Common myeloid progenitor, CD34-positive (primary cell): ENCODE measurements at regions not wholly inside any gene's neighbourhood (a gene's known extent, or its start where the extent isn't known, plus 50 kb on each side); places are given as distances from the start of the nearest gene placed in this dataset.

ENCODE experiments used
- CTCF ChIA-PET: fragments of 350-600 bp; sonication (Branson Sonifier 250); formaldehyde crosslinking; loops from one replicate; lab custom pipeline; 2021; ENCODE audit warnings: antibody characterized with exemption; lab: Charles Lee
- POLR2A ChIA-PET: fragments of 350-600 bp; sonication (Branson Sonifier 250); formaldehyde crosslinking; loops from one replicate; lab custom pipeline; 2021; ENCODE audit warnings: antibody characterized with exemption; lab: Charles Lee
- DNase-seq, 3 donors: peaks; one replicate each; pipeline versions ENCODE4 v3.0.0 to v3.0.0-alpha.2; 2013
- H3K27ac ChIP-seq, 2 experiments: 1 replicate in 1 of 2; 2 replicates in 1 of 2; pipeline ENCODE4 v1.7.0; 2013; ENCODE audit warnings: inconsistent platforms in 2 of 2, low read length in 2 of 2, mild to moderate bottlenecking in 2 of 2, low read depth in 1 of 2, moderate library complexity in 1 of 2; ENCODE audit not compliant: severe bottlenecking in 2 of 2, insufficient read depth in 1 of 2, poor library complexity in 1 of 2
- H3K27me3 ChIP-seq, 5 experiments: replicated peaks in 2 of 5; 1 replicate in 3 of 5; 2 replicates in 2 of 5; pipeline versions ENCODE4 v1.6.1 to v1.7.0; 2013; ENCODE audit warnings: low read length in 4 of 5, mild to moderate bottlenecking in 2 of 5, moderate library complexity in 2 of 5, inconsistent platforms in 1 of 5; ENCODE audit not compliant: insufficient read depth in 5 of 5, control insufficient read depth in 4 of 5
- H3K36me3 ChIP-seq, 4 experiments: 1 replicate in 2 of 4; 2 replicates in 2 of 4; pipeline versions ENCODE4 v1.6.1 to v1.7.0; 2013; ENCODE audit warnings: low read length in 3 of 4, control low read depth in 1 of 4, mild to moderate bottlenecking in 1 of 4; ENCODE audit not compliant: control insufficient read depth in 4 of 4, insufficient read depth in 4 of 4
- H3K4me1 ChIP-seq, 4 experiments: 1 replicate in 3 of 4; 2 replicates in 1 of 4; pipeline versions ENCODE4 v1.6.1 to v1.7.1; 2013; ENCODE audit warnings: low read length in 3 of 4, mild to moderate bottlenecking in 3 of 4, control low read depth in 1 of 4, inconsistent platforms in 1 of 4, moderate library complexity in 1 of 4; ENCODE audit not compliant: control insufficient read depth in 4 of 4, insufficient read depth in 4 of 4; ENCODE audit errors: control extremely low read depth in 1 of 4
- H3K4me3 ChIP-seq, 7 experiments: 1 replicate in 4 of 7; 2 replicates in 3 of 7; pipeline versions ENCODE4 v1.5.1 to v1.7.0; 2013; ENCODE audit warnings: mild to moderate bottlenecking in 7 of 7, low read length in 6 of 7, moderate library complexity in 6 of 7, inconsistent platforms in 2 of 7, low read depth in 2 of 7, control low read depth in 1 of 7; ENCODE audit not compliant: insufficient read depth in 4 of 7, control insufficient read depth in 1 of 7; ENCODE audit errors: extremely low read depth in 1 of 7
- H3K9me3 ChIP-seq, 5 experiments: 1 replicate in 4 of 5; 2 replicates in 1 of 5; pipeline versions ENCODE4 v1.6.1 to v1.7.1; 2013; ENCODE audit warnings: low read length in 4 of 5, mild to moderate bottlenecking in 2 of 5, inconsistent platforms in 1 of 5, low read depth in 1 of 5, moderate library complexity in 1 of 5; ENCODE audit not compliant: control insufficient read depth in 4 of 5, insufficient read depth in 2 of 5; ENCODE audit errors: control extremely low read depth in 1 of 5
- WGBS: methylation state at CpG from one replicate; pipeline ENCODE4 v1.1.5; 2013; ENCODE audit not compliant: insufficient coverage; 5-methylcytosine and 5-hydroxymethylcytosine counted together

DNA sequence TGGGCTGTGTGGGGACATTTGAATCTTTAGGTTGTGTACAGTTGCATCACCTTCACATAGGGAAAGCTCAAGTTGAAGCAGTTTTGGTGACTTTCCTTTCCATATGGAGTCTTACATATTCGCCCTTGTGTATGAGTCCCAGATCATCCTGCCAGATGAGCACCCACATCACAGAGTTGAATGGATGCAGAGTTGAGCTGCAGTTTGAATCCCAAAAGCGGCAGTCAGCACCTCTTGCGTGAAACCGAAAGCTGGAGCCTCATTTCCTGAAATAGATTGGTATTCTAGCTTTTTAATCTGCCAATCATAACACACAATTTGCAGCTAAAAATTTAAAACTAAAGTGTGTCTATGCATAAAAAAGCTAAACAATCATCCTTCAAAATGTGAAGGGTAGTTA is 162.9 kb upstream of the DIPK2B start:
- POLR2A ChIA-PET = no interaction called here
- Histone ChIP-seq H3K9me3 (peaks cover 0 to 9% (median 0%) of the 10 kb centered on the region in 5 experiments), H3K36me3 (no peaks in the 10 kb centered on the region), H3K4me3 (no peak overlapping the region), H3K27me3 (no peaks in the 10 kb centered on the region), H3K4me1 (no peaks in the 10 kb centered on the region), H3K27ac (no peak overlapping the region)
- CTCF ChIA-PET = no interaction called here
- no peak for DNase-seq
- WGBS = 57% methylated on average over 1 of the region's 4 CpGs

DNA sequence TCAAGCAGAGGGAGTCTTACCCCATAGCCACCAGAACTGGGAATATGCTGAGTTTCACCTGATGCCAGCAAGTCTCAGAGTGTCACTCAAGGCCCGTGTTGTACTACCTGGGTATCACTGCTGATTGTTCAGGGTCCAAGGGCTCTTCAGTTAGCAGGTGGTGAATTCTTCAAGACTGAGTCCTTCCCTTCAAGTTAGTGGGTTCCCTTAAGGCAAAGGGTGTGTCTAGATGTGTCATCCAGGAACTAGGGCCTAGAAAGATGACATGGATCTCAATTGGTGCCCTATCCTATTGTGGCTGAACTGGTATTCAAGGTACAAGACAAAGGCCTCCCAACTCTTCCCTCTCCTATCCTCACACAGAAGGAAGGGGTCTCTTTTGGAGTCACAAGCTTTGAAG is 159.9 kb upstream of the DIPK2B start:
- POLR2A ChIA-PET = no interaction called here
- Histone ChIP-seq H3K27me3 (no peaks in the 10 kb centered on the region), H3K9me3 (peaks cover 0 to 7% (median 2%) of the 10 kb centered on the region in 5 experiments), H3K4me3 (no peak overlapping the region), H3K4me1 (no peaks in the 10 kb centered on the region), H3K27ac (no peak overlapping the region), H3K36me3 (no peaks in the 10 kb centered on the region)
- WGBS = 90% methylated on average over 1 of the region's 1 CpG
- no peak for DNase-seq
- CTCF ChIA-PET = no interaction called here

GRCh38 chrX:45358392-45358791 is 157.7 kb upstream of the DIPK2B start:
- POLR2A ChIA-PET = no interaction called here
- Histone ChIP-seq H3K9me3 (peaks cover 0 to 2% (median 0%) of the 10 kb centered on the region in 5 experiments), H3K27ac (no peak overlapping the region), H3K36me3 (no peaks in the 10 kb centered on the region), H3K4me3 (no peak overlapping the region), H3K4me1 (no peaks in the 10 kb centered on the region), H3K27me3 (no peaks in the 10 kb centered on the region)
- no peak for DNase-seq
- CTCF ChIA-PET = no interaction called here
- no CpG with 5 or more reads among the region's 1 CpG for WGBS

GRCh38 chrX:45353456-45353855 is 152.8 kb upstream of the DIPK2B start:
- no peak overlapping the region for H3K27ac ChIP-seq
- POLR2A ChIA-PET = no interaction called here
- no peak overlapping the region for H3K4me3 ChIP-seq
- H3K27me3 ChIP-seq = no peaks in the 10 kb centered on the region
- no peaks in the 10 kb centered on the region for H3K36me3 ChIP-seq
- WGBS = 79% methylated on average over 3 of the region's 3 CpGs
- CTCF ChIA-PET = no interaction called here
- DNase-seq = no peak
- H3K9me3 ChIP-seq = peaks cover 0 to 4% (median 0%) of the 10 kb centered on the region in 5 experiments
- H3K4me1 ChIP-seq = no peaks in the 10 kb centered on the region

GRCh38 chrX:45352611-45353010 is 151.9 kb upstream of the DIPK2B start:
- POLR2A ChIA-PET = no interaction called here
- WGBS = 76% methylated on average over 2 of the region's 2 CpGs

GRCh38 chrX:45351478-45351877 is 150.8 kb upstream of the DIPK2B start:
- Histone ChIP-seq H3K27ac (no peak overlapping the region), H3K27me3 (peaks cover 0 to 3% (median 0%) of the 10 kb centered on the region in 5 experiments), H3K36me3 (no peaks in the 10 kb centered on the region), H3K4me3 (no peak overlapping the region), H3K9me3 (peaks cover 0 to 4% (median 0%) of the 10 kb centered on the region in 5 experiments), H3K4me1 (no peaks in the 10 kb centered on the region)
- ChIA-PET POLR2A (no interaction called here), CTCF (no interaction called here)
- DNase-seq = no peak
- 89% methylated on average over 2 of the region's 2 CpGs for WGBS

More at GRCh38 chrX:45352611-45353010, 151.9 kb upstream of the DIPK2B start:
- CTCF ChIA-PET = no interaction called here
- Histone ChIP-seq H3K9me3 (peaks cover 0 to 4% (median 0%) of the 10 kb centered on the region in 5 experiments), H3K27ac (no peak overlapping the region), H3K27me3 (no peaks in the 10 kb centered on the region), H3K36me3 (no peaks in the 10 kb centered on the region), H3K4me3 (no peak overlapping the region), H3K4me1 (no peaks in the 10 kb centered on the region)
- DNase-seq = no peak

DNA sequence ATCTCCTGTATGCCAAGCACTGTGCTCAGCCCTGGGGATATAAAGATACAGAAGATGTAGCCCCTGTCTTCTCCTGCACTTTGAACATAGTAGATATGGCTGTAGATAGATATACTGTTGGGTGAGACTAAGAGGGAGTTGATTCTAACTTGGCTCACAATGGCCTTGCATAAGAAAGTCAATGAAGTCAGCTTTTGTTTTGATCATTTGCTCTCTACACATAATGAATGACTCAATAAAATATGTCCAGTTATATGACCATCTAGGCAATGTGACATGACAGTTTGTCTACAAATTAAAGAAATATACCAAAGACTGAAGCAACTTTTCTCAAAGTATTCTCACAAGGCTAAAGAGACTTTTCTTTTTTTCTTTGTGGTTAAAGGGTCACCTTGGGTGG is 147.6 kb upstream of the DIPK2B start:
- H3K4me3 ChIP-seq = no peak overlapping the region
- no peaks in the 10 kb centered on the region for H3K4me1 ChIP-seq
- no peaks in the 10 kb centered on the region for H3K36me3 ChIP-seq
- ChIA-PET CTCF (no interaction called here), POLR2A (no interaction called here)
- peaks cover 0 to 2% (median 0%) of the 10 kb centered on the region in 5 experiments for H3K9me3 ChIP-seq
- no peak for DNase-seq
- H3K27me3 ChIP-seq = peaks cover 0 to 3% (median 0%) of the 10 kb centered on the region in 5 experiments
- H3K27ac ChIP-seq = no peak overlapping the region
